HTR-8/SVneo (cell line): ENCODE measurements at regions not wholly inside any gene's neighbourhood (a gene's known extent, or its start where the extent isn't known, plus 50 kb on each side); places are given as distances from the start of the nearest gene placed in this dataset.

ENCODE experiments used
- DNase-seq: peaks from one replicate; pipeline ENCODE4 v3.0.0; 2011; ENCODE audit warnings: low spot score, mixed read lengths; ENCODE audit not compliant: insufficient read length
- FAIRE-seq: peaks from 2 replicates; lab custom pipeline; 2011; peaks lifted over from hg19 to GRCh38; lab: Jason Lieb, UNC

- DNase-seq, result no peak
- no peak for FAIRE-seq
Measured at GRCh38 chr12:91622037-91622436, 439.4 kb upstream of the DCN start.

- FAIRE-seq (no peak), DNase-seq (no peak)
Measured at GRCh38 chr12:91620992-91621391, 438.4 kb upstream of the DCN start.

GRCh38 chr12:91620422-91620821 is 437.8 kb upstream of the DCN start:
- DNase-seq, result no peak
- no peak for FAIRE-seq

- FAIRE-seq (no peak), DNase-seq (no peak)
Measured at GRCh38 chr12:91618281-91618680, 435.7 kb upstream of the DCN start.

GRCh38 chr12:91617818-91618217 is 435.2 kb upstream of the DCN start:
- no peak for FAIRE-seq
- no peak for DNase-seq

GRCh38 chr12:91616416-91616815 is 433.8 kb upstream of the DCN start:
- DNase-seq (no peak), FAIRE-seq (no peak)

- DNase-seq (no peak), FAIRE-seq (no peak)
Measured at GRCh38 chr12:91613223-91613779, 430.7 kb upstream of the DCN start.

GRCh38 chr12:91610561-91610960 is 427.9 kb upstream of the DCN start:
- no peak for DNase-seq
- no peak for FAIRE-seq

- FAIRE-seq (no peak), DNase-seq (no peak)
Measured at GRCh38 chr12:91609283-91609682, 426.7 kb upstream of the DCN start.

GRCh38 chr12:91608542-91608941 is 425.9 kb upstream of the DCN start:
- FAIRE-seq (no peak), DNase-seq (no peak)

- DNase-seq (no peak), FAIRE-seq (no peak)
Measured at GRCh38 chr12:91606662-91607377, 424.2 kb upstream of the DCN start.

GRCh38 chr12:91604897-91605296 is 422.3 kb upstream of the DCN start:
- FAIRE-seq (no peak), DNase-seq (no peak)

- no peak for FAIRE-seq
- DNase-seq, result no peak
Measured at GRCh38 chr12:91603060-91603459, 420.4 kb upstream of the DCN start.

- FAIRE-seq (no peak), DNase-seq (no peak)
Measured at GRCh38 chr12:91601054-91601453, 418.4 kb upstream of the DCN start.

GRCh38 chr12:91594715-91595114 is 412.1 kb upstream of the DCN start:
- DNase-seq (no peak), FAIRE-seq (no peak)

- FAIRE-seq, result no peak
- DNase-seq, result no peak
Measured at GRCh38 chr12:91591639-91591987, 409.0 kb upstream of the DCN start.

GRCh38 chr12:91590966-91591638 is 408.5 kb upstream of the DCN start:
- FAIRE-seq, result peak; percentile 13
- DNase-seq, result no peak

GRCh38 chr12:91588874-91589454 is 406.3 kb upstream of the DCN start:
- DNase-seq (no peak), FAIRE-seq (no peak)

GRCh38 chr12:91586015-91586414 is 403.4 kb upstream of the DCN start:
- FAIRE-seq, result no peak

GRCh38 chr12:91582811-91583210 is 400.2 kb upstream of the DCN start:
- FAIRE-seq, result no peak
- DNase-seq, result no peak

More at GRCh38 chr12:91586015-91586414, 403.4 kb upstream of the DCN start:
- DNase-seq, result no peak

- FAIRE-seq (no peak), DNase-seq (no peak)
Measured at GRCh38 chr12:91579516-91580263, 397.1 kb upstream of the DCN start.
